ENCODE measurements at regions not wholly inside any gene's neighbourhood (a gene's known extent, or its start where the extent isn't known, plus 50 kb on each side); places are given as distances from the start of the nearest gene placed in this dataset.

DNA sequence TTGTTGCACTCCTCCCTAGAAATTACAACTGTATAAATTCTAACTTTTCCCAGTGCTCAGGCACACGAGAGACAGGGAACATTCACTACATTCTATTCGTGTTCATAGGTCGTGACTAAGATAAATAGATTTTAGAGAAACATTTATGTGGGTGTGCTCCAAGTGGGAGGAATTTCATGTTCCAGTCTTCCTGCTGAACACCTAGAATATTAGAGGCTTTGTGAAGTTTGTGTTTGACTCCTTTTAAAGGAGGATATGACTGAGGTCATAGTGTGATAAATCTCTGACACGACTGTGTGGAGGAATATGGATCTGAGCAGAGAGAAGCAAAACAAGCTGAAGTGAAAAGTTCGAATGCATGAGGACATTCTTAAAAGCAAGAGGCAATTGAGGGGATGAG lies 355.3 kb downstream of the ZSWIM6 start (continued):
- TF ChIP-seq, protein P1, sequence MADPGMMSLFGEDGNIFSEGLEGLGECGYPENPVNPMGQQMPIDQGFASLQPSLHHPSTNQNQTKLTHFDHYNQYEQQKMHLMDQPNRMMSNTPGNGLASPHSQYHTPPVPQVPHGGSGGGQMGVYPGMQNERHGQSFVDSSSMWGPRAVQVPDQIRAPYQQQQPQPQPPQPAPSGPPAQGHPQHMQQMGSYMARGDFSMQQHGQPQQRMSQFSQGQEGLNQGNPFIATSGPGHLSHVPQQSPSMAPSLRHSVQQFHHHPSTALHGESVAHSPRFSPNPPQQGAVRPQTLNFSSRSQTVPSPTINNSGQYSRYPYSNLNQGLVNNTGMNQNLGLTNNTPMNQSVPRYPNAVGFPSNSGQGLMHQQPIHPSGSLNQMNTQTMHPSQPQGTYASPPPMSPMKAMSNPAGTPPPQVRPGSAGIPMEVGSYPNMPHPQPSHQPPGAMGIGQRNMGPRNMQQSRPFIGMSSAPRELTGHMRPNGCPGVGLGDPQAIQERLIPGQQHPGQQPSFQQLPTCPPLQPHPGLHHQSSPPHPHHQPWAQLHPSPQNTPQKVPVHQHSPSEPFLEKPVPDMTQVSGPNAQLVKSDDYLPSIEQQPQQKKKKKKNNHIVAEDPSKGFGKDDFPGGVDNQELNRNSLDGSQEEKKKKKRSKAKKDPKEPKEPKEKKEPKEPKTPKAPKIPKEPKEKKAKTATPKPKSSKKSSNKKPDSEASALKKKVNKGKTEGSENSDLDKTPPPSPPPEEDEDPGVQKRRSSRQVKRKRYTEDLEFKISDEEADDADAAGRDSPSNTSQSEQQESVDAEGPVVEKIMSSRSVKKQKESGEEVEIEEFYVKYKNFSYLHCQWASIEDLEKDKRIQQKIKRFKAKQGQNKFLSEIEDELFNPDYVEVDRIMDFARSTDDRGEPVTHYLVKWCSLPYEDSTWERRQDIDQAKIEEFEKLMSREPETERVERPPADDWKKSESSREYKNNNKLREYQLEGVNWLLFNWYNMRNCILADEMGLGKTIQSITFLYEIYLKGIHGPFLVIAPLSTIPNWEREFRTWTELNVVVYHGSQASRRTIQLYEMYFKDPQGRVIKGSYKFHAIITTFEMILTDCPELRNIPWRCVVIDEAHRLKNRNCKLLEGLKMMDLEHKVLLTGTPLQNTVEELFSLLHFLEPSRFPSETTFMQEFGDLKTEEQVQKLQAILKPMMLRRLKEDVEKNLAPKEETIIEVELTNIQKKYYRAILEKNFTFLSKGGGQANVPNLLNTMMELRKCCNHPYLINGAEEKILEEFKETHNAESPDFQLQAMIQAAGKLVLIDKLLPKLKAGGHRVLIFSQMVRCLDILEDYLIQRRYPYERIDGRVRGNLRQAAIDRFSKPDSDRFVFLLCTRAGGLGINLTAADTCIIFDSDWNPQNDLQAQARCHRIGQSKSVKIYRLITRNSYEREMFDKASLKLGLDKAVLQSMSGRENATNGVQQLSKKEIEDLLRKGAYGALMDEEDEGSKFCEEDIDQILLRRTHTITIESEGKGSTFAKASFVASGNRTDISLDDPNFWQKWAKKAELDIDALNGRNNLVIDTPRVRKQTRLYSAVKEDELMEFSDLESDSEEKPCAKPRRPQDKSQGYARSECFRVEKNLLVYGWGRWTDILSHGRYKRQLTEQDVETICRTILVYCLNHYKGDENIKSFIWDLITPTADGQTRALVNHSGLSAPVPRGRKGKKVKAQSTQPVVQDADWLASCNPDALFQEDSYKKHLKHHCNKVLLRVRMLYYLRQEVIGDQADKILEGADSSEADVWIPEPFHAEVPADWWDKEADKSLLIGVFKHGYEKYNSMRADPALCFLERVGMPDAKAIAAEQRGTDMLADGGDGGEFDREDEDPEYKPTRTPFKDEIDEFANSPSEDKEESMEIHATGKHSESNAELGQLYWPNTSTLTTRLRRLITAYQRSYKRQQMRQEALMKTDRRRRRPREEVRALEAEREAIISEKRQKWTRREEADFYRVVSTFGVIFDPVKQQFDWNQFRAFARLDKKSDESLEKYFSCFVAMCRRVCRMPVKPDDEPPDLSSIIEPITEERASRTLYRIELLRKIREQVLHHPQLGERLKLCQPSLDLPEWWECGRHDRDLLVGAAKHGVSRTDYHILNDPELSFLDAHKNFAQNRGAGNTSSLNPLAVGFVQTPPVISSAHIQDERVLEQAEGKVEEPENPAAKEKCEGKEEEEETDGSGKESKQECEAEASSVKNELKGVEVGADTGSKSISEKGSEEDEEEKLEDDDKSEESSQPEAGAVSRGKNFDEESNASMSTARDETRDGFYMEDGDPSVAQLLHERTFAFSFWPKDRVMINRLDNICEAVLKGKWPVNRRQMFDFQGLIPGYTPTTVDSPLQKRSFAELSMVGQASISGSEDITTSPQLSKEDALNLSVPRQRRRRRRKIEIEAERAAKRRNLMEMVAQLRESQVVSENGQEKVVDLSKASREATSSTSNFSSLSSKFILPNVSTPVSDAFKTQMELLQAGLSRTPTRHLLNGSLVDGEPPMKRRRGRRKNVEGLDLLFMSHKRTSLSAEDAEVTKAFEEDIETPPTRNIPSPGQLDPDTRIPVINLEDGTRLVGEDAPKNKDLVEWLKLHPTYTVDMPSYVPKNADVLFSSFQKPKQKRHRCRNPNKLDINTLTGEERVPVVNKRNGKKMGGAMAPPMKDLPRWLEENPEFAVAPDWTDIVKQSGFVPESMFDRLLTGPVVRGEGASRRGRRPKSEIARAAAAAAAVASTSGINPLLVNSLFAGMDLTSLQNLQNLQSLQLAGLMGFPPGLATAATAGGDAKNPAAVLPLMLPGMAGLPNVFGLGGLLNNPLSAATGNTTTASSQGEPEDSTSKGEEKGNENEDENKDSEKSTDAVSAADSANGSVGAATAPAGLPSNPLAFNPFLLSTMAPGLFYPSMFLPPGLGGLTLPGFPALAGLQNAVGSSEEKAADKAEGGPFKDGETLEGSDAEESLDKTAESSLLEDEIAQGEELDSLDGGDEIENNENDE (IDR thresholded peaks at IDR 0.05; ENCODE audit: insufficient replicate concordance, low read length) = no peak
- TF ChIP-seq POLR2A (IDR thresholded peaks at IDR 0.05; ENCODE audit: control extremely low read depth in 1 of 2, low read depth in 2 of 2, low read length in 2 of 2) = no peak
- TF ChIP-seq CHD1 (IDR thresholded peaks at IDR 0.05; ENCODE audit: low read depth, low read length) = no peak
- TF ChIP-seq CTBP2 (IDR thresholded peaks at IDR 0.05; ENCODE audit: borderline replicate concordance, insufficient read depth, insufficient read length, low read length) = no peak
- TF ChIP-seq ZNF274 (IDR thresholded peaks at IDR 0.05; ENCODE audit: borderline replicate concordance, extremely low read depth, low read length) = no peak
